Transverse colon (tissue), 1 donor: ENCODE measurements at regions not wholly inside any gene's neighbourhood (a gene's known extent, or its start where the extent isn't known, plus 50 kb on each side); places are given as distances from the start of the nearest gene placed in this dataset.

Source experiments
- EP300 ChIP-seq: sonication (generic); formaldehyde crosslinking; IDR thresholded peaks from one replicate; pipeline ENCODE4 v1.6.1; 2017; ENCODE audit warnings: antibody characterized with exemption, low read depth
- POLR2A ChIP-seq: fragments of 450-650 bp; IDR thresholded peaks from one replicate; pipeline ENCODE4 v1.6.1; 2016; ENCODE audit warnings: antibody characterized with exemption, mild to moderate bottlenecking, moderate library complexity

- TF ChIP-seq EP300 (no peak), POLR2A (no peak)
Measured at GRCh38 chr9:22307013-22307711, 139.5 kb upstream of the DMRTA1 start.
